GM23338 (cell line): ENCODE measurements at regions not wholly inside any gene's neighbourhood (a gene's known extent, or its start where the extent isn't known, plus 50 kb on each side); places are given as distances from the start of the nearest gene placed in this dataset.

ENCODE experiments used
- ATAC-seq: fragments of 200-7000 bp; cut with Tn5 transposase; 3 replicates; pipeline ENCODE4 v1.9.1; 2020
- DNase-seq: peaks from one replicate; pipeline ENCODE4 v3.0.0-alpha.2; 2015; ENCODE audit warnings: low spot score
- H2AFZ ChIP-seq: fragments of 200-600 bp; sonication (generic); 2 replicates; pipeline ENCODE4 v1.8.0; 2016; ENCODE audit warnings: antibody characterized with exemption, mild to moderate bottlenecking, moderate library complexity
- H3F3A ChIP-seq: fragments of 200-600 bp; sonication (generic); replicated peaks from 2 replicates; pipeline ENCODE4 v1.8.0; 2017; ENCODE audit warnings: antibody characterized with exemption, mixed run types, low read depth
- H3K27ac ChIP-seq: fragments of 200-600 bp; sonication (generic); 2 replicates; pipeline ENCODE4 v1.6.1; 2016; ENCODE audit warnings: low read depth
- H3K27me3 ChIP-seq: fragments of 200-600 bp; sonication (generic); 2 replicates; pipeline ENCODE4 v1.8.0; 2016; ENCODE audit warnings: mild to moderate bottlenecking, mixed run types, moderate library complexity; ENCODE audit not compliant: insufficient read depth
- H3K36me3 ChIP-seq: fragments of 200-600 bp; sonication (generic); 2 replicates; pipeline ENCODE4 v1.8.0; 2016; ENCODE audit warnings: mild to moderate bottlenecking; ENCODE audit not compliant: insufficient read depth
- H3K4me1 ChIP-seq: fragments of 200-600 bp; sonication (generic); 2 replicates; pipeline ENCODE4 v1.8.0; 2016; ENCODE audit warnings: mild to moderate bottlenecking, moderate library complexity; ENCODE audit not compliant: insufficient read depth
- H3K4me2 ChIP-seq: fragments of 200-600 bp; sonication (generic); 2 replicates; pipeline ENCODE4 v1.7.1; 2017; ENCODE audit warnings: mixed run types
- H3K4me3 ChIP-seq: fragments of 200-600 bp; sonication (generic); 2 replicates; pipeline ENCODE4 v1.6.1; 2016; ENCODE audit warnings: mixed run types
- H3K79me2 ChIP-seq: fragments of 200-600 bp; sonication (generic); replicated peaks from 2 replicates; pipeline ENCODE4 v1.8.0; 2017; ENCODE audit warnings: mild to moderate bottlenecking; ENCODE audit not compliant: insufficient read depth
- H3K9me2 ChIP-seq: fragments of 200-600 bp; sonication (generic); 2 replicates; pipeline ENCODE4 v1.8.0; 2017; ENCODE audit not compliant: insufficient read depth
- H4K20me1 ChIP-seq: fragments of 200-600 bp; sonication (generic); replicated peaks from 2 replicates; pipeline ENCODE4 v1.8.0; 2017; ENCODE audit warnings: mild to moderate bottlenecking; ENCODE audit not compliant: insufficient read depth
- H3K27ac Mint-ChIP-seq: 2 replicates; pipeline ENCODE4 v1.8.0; 2020; ENCODE audit warnings: inconsistent platforms, mild to moderate bottlenecking, moderate library complexity, mixed read lengths
- H3K27me3 Mint-ChIP-seq: 3 replicates; pipeline ENCODE4 v1.8.0; 2022; ENCODE audit warnings: low read depth, mild to moderate bottlenecking, moderate library complexity, mixed read lengths, inconsistent platforms; ENCODE audit not compliant: insufficient read depth, poor library complexity
- H3K36me3 Mint-ChIP-seq: 3 replicates; pipeline ENCODE4 v1.8.0; 2021; ENCODE audit warnings: low read depth, mild to moderate bottlenecking, inconsistent platforms, moderate library complexity, mixed read lengths
- H3K4me1 Mint-ChIP-seq: 3 replicates; pipeline ENCODE4 v1.8.0; 2020; ENCODE audit warnings: mild to moderate bottlenecking, inconsistent platforms, mixed read lengths
- H3K4me3 Mint-ChIP-seq: 3 replicates; pipeline ENCODE4 v1.8.0; 2021; ENCODE audit warnings: moderate library complexity, mild to moderate bottlenecking, inconsistent platforms, mixed read lengths
- H3K9me3 Mint-ChIP-seq: 3 replicates; pipeline ENCODE4 v1.8.0; 2020; ENCODE audit warnings: moderate library complexity, mild to moderate bottlenecking, inconsistent platforms, mixed read lengths
- CREB1 ChIP-seq: fragments of 250-450 bp; sonication (Bioruptor Pico); IDR thresholded peaks from 2 replicates; pipeline ENCODE4 v1.5.0; 2020; ENCODE audit warnings: low read depth, mild to moderate bottlenecking, moderate library complexity
- EZH2 ChIP-seq: fragments of 200-600 bp; sonication (generic); IDR thresholded peaks from one replicate; pipeline ENCODE4 v1.8.0; 2017; ENCODE audit warnings: antibody characterized with exemption, mild to moderate bottlenecking, low read depth; ENCODE audit not compliant: unreplicated experiment
- EZH2phosphoT487 ChIP-seq: fragments of 200-600 bp; sonication (generic); IDR thresholded peaks from one replicate; pipeline ENCODE4 v1.8.1; 2018; ENCODE audit warnings: antibody characterized with exemption; ENCODE audit not compliant: unreplicated experiment
- JUNB ChIP-seq: IDR thresholded peaks from one replicate; pipeline ENCODE4 v1.6.1; 2016; ENCODE audit warnings: antibody characterized with exemption; ENCODE audit not compliant: unreplicated experiment
- NANOG ChIP-seq: IDR thresholded peaks from 2 replicates; pipeline ENCODE4 v1.6.1; 2016; ENCODE audit warnings: antibody characterized with exemption, borderline replicate concordance
- POLR2AphosphoS5 ChIP-seq: IDR thresholded peaks from 2 replicates; pipeline ENCODE4 v1.6.1; 2016; ENCODE audit warnings: antibody characterized with exemption, low read depth
- STAT1 ChIP-seq: IDR thresholded peaks from one replicate; pipeline ENCODE4 v1.6.1; 2016; ENCODE audit warnings: antibody characterized with exemption; ENCODE audit not compliant: unreplicated experiment
- ZNF114 ChIP-seq: fragments of 250-450 bp; sonication (Bioruptor Pico); IDR thresholded peaks from 2 replicates; pipeline ENCODE4 v1.5.0; 2020; ENCODE audit warnings: mild to moderate bottlenecking, moderate library complexity
- ZNF331 ChIP-seq: fragments of 250-450 bp; sonication (Bioruptor Pico); IDR thresholded peaks from 2 replicates; pipeline ENCODE4 v1.5.0; 2020; ENCODE audit warnings: low read depth, mild to moderate bottlenecking, moderate library complexity
- TF ChIP-seq, protein P1 (sequence below): fragments of 250-450 bp; sonication (Bioruptor Pico); IDR thresholded peaks from 2 replicates; pipeline ENCODE4 v1.5.0; 2020; ENCODE audit warnings: mild to moderate bottlenecking, moderate library complexity
- TF ChIP-seq, protein P2 (sequence below), 2 experiments: fragments of 200-600 bp in 1 of 2; sonication (generic) in 1 of 2; conservative IDR thresholded peaks; 2 replicates each; pipeline versions ENCODE4 v1.5.1 to v1.6.1; 2016 to 2017; ENCODE audit warnings: antibody characterized with exemption in 2 of 2, low read depth in 2 of 2, mild to moderate bottlenecking in 2 of 2, moderate library complexity in 1 of 2
- TF ChIP-seq, protein P3 (sequence below): IDR thresholded peaks from 2 replicates; pipeline ENCODE4 v1.6.1; 2016; ENCODE audit warnings: antibody characterized with exemption
- TF ChIP-seq, protein P4 (sequence below): IDR thresholded peaks from one replicate; pipeline ENCODE4 v1.6.1; 2018; ENCODE audit warnings: antibody characterized with exemption; ENCODE audit not compliant: unreplicated experiment

DNA sequence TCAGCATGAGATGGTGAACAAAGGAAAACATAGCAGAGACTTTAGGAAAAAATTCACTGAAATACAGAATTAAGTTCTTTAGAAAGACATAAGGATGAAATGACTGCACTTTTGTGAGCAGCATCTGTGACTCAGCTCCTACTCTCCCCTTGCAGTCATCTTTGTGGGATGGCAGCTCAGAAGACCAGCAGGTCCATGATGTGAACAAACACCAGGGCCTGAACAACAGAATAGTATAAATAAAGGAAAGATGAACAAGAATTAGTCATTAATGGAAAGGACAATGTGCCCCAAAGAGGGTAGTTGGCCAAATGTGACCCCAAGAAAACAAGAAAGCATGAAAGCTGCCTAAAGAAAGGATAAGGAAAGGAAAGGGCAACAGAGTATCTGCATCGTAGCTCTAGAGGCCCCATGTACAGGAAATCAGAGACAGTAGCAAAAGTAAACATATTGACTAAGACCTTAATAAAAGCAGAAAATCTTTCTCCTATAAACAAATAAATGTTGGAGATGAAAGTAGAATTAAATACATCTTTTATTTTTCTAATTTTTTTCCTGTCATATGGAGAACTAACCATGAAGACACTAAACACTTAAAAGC, 318.0 kb downstream of the ZEB2 start:
- no peaks in the 10 kb centered on the region for H3K4me1 Mint-ChIP-seq
- no peak for DNase-seq
- H3K79me2 ChIP-seq: no peaks in the 10 kb centered on the region
- H3K27me3 ChIP-seq: no peaks in the 10 kb centered on the region
- H3F3A ChIP-seq: no peaks in the 10 kb centered on the region
- no peak overlapping the region for H2AFZ ChIP-seq
- no peaks in the 10 kb centered on the region for H3K36me3 ChIP-seq
- no peak overlapping the region for H3K4me3 ChIP-seq
- no peaks in the 10 kb centered on the region for H3K36me3 Mint-ChIP-seq
- no peak overlapping the region; the same call in 1 of the 2 replicates for H3K27ac Mint-ChIP-seq
- no peaks in the 10 kb centered on the region for H3K4me1 ChIP-seq
- TF ChIP-seq, protein P1, sequence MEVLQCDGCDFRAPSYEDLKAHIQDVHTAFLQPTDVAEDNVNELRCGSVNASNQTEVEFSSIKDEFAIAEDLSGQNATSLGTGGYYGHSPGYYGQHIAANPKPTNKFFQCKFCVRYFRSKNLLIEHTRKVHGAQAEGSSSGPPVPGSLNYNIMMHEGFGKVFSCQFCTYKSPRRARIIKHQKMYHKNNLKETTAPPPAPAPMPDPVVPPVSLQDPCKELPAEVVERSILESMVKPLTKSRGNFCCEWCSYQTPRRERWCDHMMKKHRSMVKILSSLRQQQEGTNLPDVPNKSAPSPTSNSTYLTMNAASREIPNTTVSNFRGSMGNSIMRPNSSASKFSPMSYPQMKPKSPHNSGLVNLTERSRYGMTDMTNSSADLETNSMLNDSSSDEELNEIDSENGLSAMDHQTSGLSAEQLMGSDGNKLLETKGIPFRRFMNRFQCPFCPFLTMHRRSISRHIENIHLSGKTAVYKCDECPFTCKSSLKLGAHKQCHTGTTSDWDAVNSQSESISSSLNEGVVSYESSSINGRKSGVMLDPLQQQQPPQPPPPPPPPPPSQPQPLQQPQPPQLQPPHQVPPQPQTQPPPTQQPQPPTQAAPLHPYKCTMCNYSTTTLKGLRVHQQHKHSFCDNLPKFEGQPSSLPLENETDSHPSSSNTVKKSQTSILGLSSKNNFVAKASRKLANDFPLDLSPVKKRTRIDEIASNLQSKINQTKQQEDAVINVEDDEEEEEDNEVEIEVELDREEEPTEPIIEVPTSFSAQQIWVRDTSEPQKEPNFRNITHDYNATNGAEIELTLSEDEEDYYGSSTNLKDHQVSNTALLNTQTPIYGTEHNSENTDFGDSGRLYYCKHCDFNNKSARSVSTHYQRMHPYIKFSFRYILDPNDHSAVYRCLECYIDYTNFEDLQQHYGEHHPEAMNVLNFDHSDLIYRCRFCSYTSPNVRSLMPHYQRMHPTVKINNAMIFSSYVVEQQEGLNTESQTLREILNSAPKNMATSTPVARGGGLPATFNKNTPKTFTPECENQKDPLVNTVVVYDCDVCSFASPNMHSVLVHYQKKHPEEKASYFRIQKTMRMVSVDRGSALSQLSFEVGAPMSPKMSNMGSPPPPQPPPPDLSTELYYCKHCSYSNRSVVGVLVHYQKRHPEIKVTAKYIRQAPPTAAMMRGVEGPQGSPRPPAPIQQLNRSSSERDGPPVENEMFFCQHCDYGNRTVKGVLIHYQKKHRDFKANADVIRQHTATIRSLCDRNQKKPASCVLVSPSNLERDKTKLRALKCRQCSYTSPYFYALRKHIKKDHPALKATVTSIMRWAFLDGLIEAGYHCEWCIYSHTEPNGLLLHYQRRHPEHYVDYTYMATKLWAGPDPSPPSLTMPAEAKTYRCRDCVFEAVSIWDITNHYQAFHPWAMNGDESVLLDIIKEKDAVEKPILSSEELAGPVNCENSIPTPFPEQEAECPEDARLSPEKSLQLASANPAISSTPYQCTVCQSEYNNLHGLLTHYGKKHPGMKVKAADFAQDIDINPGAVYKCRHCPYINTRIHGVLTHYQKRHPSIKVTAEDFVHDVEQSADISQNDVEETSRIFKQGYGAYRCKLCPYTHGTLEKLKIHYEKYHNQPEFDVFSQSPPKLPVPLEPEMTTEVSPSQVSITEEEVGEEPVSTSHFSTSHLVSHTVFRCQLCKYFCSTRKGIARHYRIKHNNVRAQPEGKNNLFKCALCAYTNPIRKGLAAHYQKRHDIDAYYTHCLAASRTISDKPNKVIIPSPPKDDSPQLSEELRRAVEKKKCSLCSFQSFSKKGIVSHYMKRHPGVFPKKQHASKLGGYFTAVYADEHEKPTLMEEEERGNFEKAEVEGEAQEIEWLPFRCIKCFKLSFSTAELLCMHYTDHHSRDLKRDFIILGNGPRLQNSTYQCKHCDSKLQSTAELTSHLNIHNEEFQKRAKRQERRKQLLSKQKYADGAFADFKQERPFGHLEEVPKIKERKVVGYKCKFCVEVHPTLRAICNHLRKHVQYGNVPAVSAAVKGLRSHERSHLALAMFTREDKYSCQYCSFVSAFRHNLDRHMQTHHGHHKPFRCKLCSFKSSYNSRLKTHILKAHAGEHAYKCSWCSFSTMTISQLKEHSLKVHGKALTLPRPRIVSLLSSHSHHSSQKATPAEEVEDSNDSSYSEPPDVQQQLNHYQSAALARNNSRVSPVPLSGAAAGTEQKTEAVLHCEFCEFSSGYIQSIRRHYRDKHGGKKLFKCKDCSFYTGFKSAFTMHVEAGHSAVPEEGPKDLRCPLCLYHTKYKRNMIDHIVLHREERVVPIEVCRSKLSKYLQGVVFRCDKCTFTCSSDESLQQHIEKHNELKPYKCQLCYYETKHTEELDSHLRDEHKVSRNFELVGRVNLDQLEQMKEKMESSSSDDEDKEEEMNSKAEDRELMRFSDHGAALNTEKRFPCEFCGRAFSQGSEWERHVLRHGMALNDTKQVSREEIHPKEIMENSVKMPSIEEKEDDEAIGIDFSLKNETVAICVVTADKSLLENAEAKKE (CRISPR knock-in tag): no peak
- TF ChIP-seq, protein P2, sequence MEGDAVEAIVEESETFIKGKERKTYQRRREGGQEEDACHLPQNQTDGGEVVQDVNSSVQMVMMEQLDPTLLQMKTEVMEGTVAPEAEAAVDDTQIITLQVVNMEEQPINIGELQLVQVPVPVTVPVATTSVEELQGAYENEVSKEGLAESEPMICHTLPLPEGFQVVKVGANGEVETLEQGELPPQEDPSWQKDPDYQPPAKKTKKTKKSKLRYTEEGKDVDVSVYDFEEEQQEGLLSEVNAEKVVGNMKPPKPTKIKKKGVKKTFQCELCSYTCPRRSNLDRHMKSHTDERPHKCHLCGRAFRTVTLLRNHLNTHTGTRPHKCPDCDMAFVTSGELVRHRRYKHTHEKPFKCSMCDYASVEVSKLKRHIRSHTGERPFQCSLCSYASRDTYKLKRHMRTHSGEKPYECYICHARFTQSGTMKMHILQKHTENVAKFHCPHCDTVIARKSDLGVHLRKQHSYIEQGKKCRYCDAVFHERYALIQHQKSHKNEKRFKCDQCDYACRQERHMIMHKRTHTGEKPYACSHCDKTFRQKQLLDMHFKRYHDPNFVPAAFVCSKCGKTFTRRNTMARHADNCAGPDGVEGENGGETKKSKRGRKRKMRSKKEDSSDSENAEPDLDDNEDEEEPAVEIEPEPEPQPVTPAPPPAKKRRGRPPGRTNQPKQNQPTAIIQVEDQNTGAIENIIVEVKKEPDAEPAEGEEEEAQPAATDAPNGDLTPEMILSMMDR (conservative IDR thresholded peaks at IDR 0.05; ENCODE audit: low read depth in 2 of 2): no peak
- TF ChIP-seq EZH2: no peak
- TF ChIP-seq ZNF331: no peak
- TF ChIP-seq NANOG: no peak
- TF ChIP-seq, protein P3, sequence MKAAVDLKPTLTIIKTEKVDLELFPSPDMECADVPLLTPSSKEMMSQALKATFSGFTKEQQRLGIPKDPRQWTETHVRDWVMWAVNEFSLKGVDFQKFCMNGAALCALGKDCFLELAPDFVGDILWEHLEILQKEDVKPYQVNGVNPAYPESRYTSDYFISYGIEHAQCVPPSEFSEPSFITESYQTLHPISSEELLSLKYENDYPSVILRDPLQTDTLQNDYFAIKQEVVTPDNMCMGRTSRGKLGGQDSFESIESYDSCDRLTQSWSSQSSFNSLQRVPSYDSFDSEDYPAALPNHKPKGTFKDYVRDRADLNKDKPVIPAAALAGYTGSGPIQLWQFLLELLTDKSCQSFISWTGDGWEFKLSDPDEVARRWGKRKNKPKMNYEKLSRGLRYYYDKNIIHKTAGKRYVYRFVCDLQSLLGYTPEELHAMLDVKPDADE: no peak
- no peak for TF ChIP-seq ZNF114 (CRISPR knock-in tag)
- no peak for TF ChIP-seq STAT1
- no peak for TF ChIP-seq POLR2AphosphoS5
- TF ChIP-seq JUNB: no peak
- no peak for TF ChIP-seq CREB1 (CRISPR knock-in tag)
- TF ChIP-seq, protein P4, sequence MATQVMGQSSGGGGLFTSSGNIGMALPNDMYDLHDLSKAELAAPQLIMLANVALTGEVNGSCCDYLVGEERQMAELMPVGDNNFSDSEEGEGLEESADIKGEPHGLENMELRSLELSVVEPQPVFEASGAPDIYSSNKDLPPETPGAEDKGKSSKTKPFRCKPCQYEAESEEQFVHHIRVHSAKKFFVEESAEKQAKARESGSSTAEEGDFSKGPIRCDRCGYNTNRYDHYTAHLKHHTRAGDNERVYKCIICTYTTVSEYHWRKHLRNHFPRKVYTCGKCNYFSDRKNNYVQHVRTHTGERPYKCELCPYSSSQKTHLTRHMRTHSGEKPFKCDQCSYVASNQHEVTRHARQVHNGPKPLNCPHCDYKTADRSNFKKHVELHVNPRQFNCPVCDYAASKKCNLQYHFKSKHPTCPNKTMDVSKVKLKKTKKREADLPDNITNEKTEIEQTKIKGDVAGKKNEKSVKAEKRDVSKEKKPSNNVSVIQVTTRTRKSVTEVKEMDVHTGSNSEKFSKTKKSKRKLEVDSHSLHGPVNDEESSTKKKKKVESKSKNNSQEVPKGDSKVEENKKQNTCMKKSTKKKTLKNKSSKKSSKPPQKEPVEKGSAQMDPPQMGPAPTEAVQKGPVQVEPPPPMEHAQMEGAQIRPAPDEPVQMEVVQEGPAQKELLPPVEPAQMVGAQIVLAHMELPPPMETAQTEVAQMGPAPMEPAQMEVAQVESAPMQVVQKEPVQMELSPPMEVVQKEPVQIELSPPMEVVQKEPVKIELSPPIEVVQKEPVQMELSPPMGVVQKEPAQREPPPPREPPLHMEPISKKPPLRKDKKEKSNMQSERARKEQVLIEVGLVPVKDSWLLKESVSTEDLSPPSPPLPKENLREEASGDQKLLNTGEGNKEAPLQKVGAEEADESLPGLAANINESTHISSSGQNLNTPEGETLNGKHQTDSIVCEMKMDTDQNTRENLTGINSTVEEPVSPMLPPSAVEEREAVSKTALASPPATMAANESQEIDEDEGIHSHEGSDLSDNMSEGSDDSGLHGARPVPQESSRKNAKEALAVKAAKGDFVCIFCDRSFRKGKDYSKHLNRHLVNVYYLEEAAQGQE: no peak
- TF ChIP-seq EZH2phosphoT487: no peak
- H3K4me2 ChIP-seq: no peak overlapping the region
- no peak for ATAC-seq
- no peaks in the 10 kb centered on the region for H3K9me2 ChIP-seq
- no peaks in the 10 kb centered on the region for H4K20me1 ChIP-seq
- no peak overlapping the region for H3K4me3 Mint-ChIP-seq
- H3K27me3 Mint-ChIP-seq: peaks cover 2% of the 10 kb centered on the region
- no peak overlapping the region for H3K27ac ChIP-seq
- H3K9me3 Mint-ChIP-seq: no peaks in the 10 kb centered on the region; the same call in 2 of the 3 replicates
